HG02678 (cell line): ENCODE measurements at regions not wholly inside any gene's neighbourhood (a gene's known extent, or its start where the extent isn't known, plus 50 kb on each side); places are given as distances from the start of the nearest gene placed in this dataset.
"Not testable (repeated sequence)": the region's sequence is repeated elsewhere in the genome, so short reads cannot be mapped to it uniquely, and the experiment has no call there.

Experiments
- ATAC-seq: cut with Tn5 transposase; IDR thresholded peaks from one replicate; pipeline ENCODE4 v1.9.1; 2021; ENCODE audit warnings: mild to moderate bottlenecking, moderate library complexity; ENCODE audit not compliant: unreplicated experiment

DNA sequence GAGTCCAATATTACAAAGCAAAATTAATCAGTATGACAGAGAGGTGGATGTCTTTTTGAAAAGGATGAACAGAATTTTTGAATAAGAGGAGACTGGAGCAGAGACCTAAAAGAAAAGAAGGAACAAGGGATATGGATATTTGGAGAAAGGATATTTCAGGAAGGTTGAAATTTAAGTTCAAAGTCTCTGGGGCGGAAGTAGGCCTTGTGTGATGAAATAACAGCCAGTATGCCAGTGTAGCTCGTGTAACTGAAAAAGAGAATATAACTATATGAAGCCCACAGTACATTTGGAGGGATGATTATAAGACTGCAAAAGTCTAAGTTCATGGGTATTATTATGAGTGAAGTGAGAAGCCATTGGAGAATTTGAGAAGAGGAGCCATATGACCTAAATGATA, 766.7 kb downstream of the GBE1 start:
- no peak for ATAC-seq

DNA sequence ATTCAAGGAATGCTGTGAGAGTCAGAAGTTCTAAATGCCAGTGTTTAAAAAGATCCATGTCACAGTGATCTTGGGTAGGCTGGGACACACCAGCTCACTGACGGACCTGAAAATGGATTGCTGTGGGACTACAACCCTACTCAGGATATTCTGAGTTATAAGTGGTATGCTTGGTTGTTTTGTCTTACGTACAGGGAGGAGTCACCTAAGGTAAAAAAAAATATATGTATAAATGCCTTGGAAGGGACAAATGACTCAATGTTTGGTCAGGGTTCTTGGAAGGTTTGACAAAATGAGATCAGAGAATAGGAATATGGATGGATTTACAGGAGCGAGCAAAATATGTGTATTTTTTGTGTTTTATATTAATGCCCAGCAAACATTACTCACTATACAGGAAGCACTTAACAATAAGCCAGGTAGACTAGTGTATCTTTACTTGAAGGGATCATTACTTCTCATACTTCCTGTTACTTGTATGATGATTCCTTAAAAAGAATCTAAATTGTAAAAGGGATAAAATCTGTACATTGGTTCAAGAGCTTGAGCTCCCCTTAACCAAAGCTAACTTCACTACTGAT, 767.3 kb downstream of the GBE1 start:
- no peak for ATAC-seq

DNA sequence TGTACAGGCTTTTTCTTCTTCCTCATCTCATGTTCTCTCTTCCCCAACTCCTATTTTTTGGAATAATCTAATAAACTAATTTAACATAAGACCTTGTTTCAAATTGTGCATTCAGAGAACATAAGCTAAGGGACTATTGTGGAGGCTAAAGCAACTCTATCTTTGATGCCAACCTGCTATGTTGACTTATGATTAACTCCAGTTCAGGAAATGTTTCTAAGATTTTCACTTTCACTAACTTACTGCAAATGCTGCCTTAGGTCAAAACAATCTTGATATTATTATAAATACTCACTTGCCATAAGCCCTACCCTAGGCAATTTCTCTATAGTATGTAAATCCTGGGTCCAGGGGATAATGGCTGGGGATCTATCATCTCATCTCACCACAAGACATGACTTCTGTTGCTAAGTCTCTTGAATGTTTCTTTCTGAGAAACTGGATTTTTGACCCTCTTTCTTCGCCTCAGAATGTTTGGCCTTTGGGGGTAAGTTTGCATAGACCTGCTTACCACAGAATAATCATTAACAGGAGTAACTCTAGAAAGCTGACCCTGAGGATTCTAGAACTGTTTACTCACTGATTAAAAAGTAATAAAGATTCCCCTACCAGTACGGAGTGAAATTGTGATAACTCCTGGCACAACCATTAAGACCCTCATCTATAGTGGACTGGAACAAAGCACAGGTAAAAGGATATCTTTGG, 768.1 kb downstream of the GBE1 start:
- peak; percentile 74 for ATAC-seq

DNA sequence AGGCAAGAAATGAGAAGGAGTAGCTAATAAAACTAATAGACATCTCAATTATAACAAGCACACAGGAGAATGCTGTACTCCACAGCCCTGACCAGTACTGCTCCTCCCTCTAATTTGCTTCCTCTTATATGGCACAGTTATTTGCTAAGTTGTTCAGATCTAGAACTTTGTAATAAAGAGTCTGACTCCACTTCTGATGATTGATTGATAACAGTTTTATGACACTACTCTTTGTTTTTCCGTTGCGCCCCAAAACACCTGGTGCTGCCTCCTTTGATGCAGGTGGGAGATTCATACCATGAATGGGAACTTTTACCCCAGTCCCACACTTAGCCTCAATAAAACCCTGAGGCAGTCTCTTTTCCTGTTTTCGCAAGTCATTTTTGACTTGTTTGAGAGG, 777.7 kb downstream of the GBE1 start:
- no peak for ATAC-seq

DNA sequence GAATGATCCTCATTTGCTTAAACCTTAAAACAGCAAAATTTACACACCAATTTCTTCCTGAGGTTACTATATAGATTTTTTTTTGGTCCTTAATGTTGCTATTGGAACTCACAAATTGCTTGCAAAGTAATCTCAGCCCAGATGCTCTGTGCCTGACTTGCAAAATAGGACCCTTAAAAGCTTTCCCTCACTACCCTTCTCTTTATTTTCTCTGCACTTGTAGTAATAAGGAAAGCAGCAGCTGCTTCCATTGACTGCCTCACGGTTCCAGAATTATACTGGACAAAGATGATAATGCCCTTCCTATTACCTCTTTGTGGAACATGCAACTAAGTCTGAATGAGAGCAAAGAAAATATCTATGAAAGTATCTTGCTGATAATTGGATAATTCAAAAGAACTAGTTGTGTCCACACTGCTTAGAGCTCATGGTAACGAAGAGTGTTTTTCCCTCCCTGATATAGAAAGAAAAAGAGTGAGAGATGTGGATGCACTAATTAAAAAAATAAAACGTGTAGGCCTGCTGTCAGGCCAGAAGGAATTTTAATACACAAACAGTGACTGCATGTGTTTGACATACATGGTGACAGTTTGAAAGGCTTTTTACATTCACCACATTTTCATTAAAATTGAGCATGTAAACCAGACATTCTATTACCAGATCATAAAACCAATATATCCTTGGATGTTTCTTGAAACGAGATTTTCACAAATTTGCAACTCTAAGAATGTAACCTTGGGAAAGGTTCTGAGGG, 783.1 kb downstream of the GBE1 start:
- ATAC-seq = no peak

DNA sequence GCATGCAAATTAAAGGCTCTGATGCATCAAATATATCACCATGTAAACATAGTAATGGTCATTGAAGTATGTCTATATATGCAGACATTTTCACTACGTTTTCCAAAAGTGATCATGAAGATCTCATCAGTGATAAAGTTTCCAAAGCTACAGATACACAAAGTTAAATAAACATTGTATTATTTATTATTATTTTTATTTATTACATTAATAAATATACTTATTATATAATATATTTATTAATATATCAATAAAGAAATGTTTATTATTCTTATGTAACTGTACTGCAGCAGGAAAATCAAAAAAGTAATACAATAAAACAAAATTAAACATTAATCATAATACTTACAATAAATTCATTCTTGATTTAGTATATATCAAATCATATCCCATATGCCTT, 791.2 kb downstream of the GBE1 start:
- ATAC-seq = no peak

DNA sequence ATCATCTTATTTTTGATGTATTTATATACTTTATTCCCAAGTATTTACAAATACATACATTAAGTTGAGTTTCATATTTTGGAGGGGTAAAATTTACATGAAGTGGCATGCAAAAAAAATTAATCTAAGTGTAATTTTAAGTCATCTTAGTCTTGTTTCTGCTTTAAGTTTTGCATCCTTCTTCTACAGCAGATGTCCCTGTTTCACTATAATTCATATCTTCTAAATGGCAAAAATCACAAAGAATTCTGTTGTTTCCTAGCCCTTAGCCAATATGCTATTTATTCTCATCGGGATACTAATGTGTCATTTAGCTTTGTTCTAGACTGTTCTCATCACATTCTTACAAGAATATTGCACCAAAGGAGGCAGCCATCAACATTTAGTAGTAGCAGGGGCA, 831.9 kb downstream of the GBE1 start:
- no peak for ATAC-seq

DNA sequence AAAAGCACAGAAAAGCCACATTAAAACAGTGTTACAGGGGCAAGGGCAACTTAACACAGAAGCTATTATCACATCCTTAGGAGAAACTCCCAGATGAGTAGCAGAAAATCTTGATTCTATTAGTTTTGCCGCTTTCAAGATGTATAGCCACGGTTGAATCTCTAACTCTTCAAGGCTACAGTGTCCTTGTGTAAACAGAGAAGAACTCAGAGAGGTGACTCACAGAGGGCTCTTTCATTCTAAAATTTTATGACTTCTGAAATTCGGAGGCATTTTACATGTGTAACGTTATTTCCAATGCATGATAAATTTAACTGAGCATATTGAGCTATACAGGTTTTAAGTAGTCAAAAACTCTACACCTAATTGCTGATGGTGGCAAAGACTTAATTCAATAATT, 846.6 kb downstream of the GBE1 start:
- no peak for ATAC-seq

DNA sequence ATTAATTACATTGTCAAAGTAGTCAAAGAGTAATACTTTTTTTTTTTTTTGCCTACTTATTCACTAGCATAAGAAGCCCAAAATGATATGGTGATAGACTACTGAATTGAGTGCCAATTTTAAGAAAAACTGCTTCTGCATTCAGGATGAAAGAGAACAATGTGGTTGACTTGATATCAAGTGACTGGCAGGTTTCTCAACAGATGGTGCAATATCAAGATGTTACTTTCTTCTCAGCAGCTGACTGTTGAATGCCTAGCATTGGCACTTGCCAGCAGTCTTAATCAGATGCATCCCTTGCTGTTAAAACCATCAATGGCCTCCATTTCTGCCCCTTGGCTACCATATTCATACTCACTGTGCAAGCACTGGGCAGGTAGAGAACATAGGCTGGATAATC, 863.2 kb downstream of the GBE1 start:
- no peak for ATAC-seq

DNA sequence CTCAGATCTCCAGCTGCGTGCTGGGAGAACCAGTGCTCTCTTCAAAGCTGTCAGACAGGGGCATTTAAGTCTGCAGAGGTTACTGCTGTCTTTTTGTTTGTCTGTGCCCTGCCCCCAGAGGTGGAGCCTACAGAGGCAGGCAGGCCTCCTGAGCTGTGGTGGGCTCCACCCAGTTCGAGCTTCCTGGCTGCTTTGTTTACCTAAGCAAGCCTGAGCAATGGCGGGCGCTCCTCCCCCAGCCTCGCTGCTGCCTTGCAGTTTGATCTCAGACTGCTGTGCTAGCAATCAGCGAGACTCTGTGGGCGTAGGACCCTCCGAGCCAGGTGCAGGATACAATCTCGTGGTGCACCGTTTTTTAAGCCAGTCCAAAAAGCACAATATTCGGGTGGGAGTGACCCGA, 864.4 kb downstream of the GBE1 start:
- ATAC-seq = not testable (repeated sequence)

DNA sequence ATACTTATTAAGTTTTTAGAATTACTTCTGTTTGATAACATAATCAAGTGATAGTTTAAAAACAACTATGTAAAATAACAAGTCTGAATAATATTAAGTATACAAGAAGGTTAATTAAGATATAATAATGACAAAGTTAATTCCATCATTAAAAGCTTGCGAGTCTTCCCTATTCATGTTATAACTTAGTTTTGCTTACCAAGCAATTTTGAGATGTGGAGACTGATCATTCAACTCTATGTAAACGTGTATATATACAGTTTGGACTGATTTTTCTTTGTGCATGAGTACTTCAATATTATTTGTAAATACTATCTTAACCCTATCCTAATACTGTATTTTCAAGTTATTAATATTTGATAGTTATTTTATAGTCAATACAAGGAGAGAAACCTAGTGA, 870.9 kb downstream of the GBE1 start:
- no peak for ATAC-seq

DNA sequence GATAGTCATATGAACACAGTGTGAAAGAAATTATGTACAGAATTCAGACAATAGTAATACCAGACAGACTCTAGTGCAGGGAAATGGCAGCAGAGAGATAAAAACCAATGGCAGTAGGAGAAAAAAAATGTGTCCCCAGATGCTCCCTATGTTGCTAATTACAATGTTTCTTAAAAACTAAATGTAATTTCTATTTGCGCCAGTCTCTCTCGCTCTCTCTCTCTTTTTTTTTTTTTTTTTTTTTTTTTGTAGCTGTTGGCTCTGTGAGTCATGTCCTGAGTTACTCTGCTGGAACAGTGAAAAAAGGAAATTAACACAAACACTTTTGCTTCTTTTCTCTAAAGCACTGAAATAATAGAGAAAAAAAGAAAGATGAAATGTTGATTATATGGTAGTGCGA, 871.9 kb downstream of the GBE1 start:
- ATAC-seq = no peak

DNA sequence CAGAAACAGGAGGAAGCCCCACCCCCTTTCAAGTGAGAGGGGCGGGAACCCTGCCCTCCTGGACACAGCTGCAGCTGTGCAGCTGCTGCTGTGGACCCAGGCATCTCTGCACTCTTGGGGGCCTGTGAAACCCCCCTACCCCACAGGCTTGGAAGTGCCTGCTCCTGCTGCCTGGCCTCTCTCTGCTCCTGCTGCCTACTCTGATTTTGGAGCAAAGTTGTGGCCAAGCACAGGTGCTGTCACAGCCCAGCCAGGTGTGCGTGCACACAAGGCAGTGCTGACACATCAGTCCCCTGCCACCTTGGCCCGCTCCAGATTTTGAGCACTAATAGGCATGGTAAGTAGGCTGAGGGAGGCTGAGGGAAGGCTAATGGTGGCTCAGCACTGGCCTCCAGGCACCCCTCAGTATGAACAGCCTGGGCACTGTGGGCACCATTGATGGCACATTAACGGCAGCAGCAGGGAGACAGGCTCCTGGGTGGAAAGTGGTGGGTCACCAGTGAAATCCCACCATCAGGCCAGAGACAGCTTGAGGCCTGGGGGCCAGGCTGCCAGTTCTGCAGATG, 890.9 kb downstream of the GBE1 start:
- ATAC-seq = no peak

DNA sequence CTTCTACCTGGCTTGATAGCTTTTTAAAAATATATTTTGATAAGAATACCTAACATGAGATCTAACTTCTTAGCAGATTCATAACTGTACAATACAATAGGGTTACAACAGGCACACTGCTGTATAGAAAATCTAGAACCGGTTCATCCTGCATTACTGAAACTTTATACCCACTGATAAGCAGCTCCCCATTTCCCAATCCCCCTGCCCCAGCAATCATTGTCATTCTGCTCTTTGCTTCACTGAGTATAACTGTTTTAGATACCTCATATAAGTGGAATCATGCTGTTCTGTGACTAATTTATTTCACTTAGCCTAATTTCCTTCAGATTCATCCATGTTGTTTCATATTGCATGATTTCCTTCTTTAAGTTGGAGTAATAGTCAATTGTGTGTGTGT, 906.0 kb downstream of the GBE1 start:
- ATAC-seq = no peak

DNA sequence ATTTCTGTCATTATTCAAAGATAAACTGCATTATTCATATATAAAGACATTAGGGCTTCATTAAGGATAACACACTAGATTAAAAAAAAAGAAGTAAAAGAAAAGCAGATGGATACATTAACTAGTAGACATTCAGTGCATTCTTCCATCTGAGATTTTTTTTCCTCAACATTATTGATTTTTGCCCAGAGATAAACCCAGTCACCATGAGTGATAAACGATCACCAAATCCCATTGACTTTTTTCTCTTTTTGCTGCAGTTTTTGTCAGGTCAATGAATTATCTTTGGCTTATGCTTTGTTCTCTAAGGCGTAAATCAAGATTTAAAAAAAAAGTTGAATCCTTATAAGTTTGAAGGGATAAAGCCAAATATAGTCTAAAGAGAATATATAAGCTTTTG, 925.0 kb downstream of the GBE1 start:
- no peak for ATAC-seq

DNA sequence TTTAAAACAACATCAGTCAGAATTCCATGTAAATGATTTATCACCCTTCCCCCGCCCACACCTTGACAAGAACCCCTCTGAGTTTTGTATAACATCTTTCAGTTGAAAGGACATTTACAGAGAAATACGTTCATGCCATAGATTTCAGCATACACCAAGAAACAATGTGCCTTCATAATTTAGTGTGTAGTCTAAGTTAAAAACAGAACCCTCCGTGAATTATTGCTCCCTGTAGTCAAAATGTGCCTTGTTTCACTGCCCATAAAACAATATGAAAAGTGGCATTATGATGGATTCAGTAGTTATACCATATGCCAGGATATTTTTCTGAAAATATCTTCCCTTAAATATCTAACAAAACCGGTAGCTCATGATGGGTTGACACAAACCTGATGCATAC, 953.9 kb downstream of the GBE1 start:
- ATAC-seq = no peak

DNA sequence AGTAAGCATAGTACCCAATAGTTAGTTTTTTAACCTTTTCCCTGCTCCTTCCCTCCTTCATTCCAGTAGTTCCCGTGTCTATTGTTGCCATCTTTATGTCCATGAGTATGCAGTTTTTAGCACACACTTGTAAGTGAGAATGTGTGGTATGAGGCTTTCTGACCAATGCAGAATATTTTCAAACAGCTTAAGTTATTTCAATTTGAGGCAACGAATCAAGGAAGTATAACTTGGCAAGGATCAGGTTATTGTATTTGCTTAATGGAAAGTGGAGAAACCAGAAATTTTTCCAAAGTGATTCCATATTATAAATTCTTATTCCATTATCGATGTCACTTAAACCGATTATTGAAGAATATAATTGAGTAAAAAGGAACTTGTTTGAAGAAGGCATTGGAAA, 954.8 kb downstream of the GBE1 start:
- ATAC-seq = no peak

DNA sequence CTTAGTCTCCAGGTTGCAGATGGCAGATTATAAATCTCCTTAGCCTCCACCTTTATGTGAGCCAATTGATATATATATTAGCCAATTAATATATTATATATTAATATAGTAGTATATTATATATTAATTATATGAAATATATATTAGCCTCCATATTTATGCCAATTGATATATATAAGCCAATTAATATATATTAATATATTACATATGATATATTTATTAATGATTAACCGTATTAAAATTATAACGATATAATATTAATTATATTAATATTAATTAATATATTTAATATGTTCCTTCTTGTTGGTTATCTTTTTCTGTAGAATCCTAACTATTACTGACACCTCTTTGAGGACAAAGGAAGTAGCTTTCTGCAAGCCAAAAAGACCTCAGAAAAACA, 972.5 kb downstream of the GBE1 start:
- ATAC-seq = no peak

DNA sequence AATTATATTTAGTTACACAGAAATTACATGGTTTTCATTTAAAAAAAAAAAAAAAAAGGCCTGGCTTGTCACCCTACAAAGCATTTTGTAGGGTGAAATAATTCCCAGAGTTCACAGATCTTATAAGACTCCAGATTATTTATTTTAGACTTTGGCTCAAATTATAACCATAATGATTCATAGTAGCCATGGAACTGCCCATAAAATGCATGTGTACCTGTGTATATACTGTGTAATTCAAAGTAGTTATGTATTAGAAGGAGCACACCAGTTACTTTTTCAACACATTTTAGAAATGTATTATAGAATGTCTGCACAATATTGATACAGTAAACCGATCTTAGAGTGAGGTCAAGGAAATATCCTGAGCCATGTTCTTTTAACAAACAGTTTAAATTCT, 975.6 kb downstream of the GBE1 start:
- ATAC-seq = no peak

DNA sequence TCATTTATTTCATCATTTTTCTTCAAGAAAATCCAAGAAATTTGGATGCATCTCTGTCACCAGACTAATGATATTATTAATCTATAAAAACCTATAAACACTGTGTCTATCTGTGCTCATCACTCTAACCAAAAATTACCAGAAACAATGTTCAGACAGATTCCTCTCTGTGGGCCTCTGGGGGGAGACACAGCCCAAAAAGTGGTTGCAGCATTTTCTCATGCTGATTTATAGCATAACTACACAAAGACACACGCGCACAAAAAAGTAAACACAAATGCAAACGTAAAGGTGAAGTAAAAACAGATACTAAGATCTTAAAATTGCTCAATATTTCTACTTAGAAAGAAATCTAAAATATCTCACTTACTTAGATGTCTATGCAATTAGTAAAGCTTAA, 976.0 kb downstream of the GBE1 start:
- ATAC-seq = no peak

DNA sequence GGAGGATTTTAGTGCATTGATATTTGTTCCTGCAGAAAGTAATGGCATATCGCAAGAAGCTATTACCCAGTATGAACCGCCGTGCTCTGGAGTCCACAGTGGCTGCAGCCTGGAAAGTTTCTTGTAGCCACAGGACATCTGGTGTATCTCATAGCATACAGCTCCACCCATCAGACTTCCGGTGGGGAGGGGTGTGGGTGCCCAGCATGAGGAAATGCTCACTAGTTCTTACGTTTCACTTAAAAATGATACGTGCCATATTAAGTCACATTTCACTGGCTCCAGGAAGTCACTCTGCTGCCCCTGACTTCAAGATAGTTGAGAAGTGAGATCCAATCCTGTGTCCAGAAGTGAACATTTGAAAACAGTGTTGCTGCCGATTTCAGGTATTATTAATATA, 990.4 kb downstream of the GBE1 start:
- ATAC-seq = no peak
